Caki2 (cell line): ENCODE measurements at regions not wholly inside any gene's neighbourhood (a gene's known extent, or its start where the extent isn't known, plus 50 kb on each side); places are given as distances from the start of the nearest gene placed in this dataset.

Experiments
- DNase-seq: peaks from one replicate; pipeline ENCODE4 v3.0.0-alpha.2; 2015; ENCODE audit warnings: low read depth
- in situ Hi-C: cut with HindIII; loops from 2 replicates; pipeline ENCODE4 v1.10.0; 2016; ENCODE audit warnings: low sequenced_read_pairs, low pct_unique_long_range_greater_than_20kb, mixed read lengths

GRCh38 chr7:25979605-25980004 is 172.4 kb upstream of the NFE2L3 start:
- in situ Hi-C loops = no loop called here
- no peak for DNase-seq

- in situ Hi-C loops = no loop called here
- DNase-seq = no peak
Observed at GRCh38 chr7:25982684-25983083, 169.3 kb upstream of the NFE2L3 start.

GRCh38 chr7:25985196-25985595 is 166.8 kb upstream of the NFE2L3 start:
- no peak for DNase-seq
- in situ Hi-C loops = no loop called here

- no peak for DNase-seq
- in situ Hi-C loops = no loop called here
Observed at GRCh38 chr7:25988640-25989039, 163.4 kb upstream of the NFE2L3 start.

- in situ Hi-C loops = no loop called here
- DNase-seq = no peak
Observed at GRCh38 chr7:25989140-25989705, 162.8 kb upstream of the NFE2L3 start.

GRCh38 chr7:25994433-25994994 is 157.5 kb upstream of the NFE2L3 start:
- no peak for DNase-seq
- in situ Hi-C loops = no loop called here

- DNase-seq = no peak
- in situ Hi-C loops = no loop called here
Observed at GRCh38 chr7:25995216-25995615, 156.8 kb upstream of the NFE2L3 start.

GRCh38 chr7:25996006-25996408 is 156.0 kb upstream of the NFE2L3 start:
- in situ Hi-C loops = no loop called here
- DNase-seq = no peak

- no peak for DNase-seq
- in situ Hi-C loops = no loop called here
Observed at GRCh38 chr7:25998499-25998898, 153.5 kb upstream of the NFE2L3 start.

GRCh38 chr7:26000841-26001240 is 151.2 kb upstream of the NFE2L3 start:
- no peak for DNase-seq
- in situ Hi-C loops = no loop called here

GRCh38 chr7:26001662-26002244 is 150.2 kb upstream of the NFE2L3 start:
- in situ Hi-C loops = no loop called here
- no peak for DNase-seq

GRCh38 chr7:26005683-26006410 is 146.2 kb upstream of the NFE2L3 start:
- no peak for DNase-seq
- in situ Hi-C loops = no loop called here

GRCh38 chr7:26006426-26006825 is 145.6 kb upstream of the NFE2L3 start:
- no peak for DNase-seq
- in situ Hi-C loops = no loop called here

- in situ Hi-C loops = no loop called here
- DNase-seq = no peak
Observed at GRCh38 chr7:26007510-26007909, 144.5 kb upstream of the NFE2L3 start.

GRCh38 chr7:26008428-26008827 is 143.6 kb upstream of the NFE2L3 start:
- DNase-seq = no peak
- in situ Hi-C loops = no loop called here

GRCh38 chr7:26011039-26011696 is 140.8 kb upstream of the NFE2L3 start:
- in situ Hi-C loops = no loop called here
- no peak for DNase-seq

GRCh38 chr7:26013551-26014083 is 138.4 kb upstream of the NFE2L3 start:
- in situ Hi-C loops = no loop called here
- peak; percentile 70 for DNase-seq

GRCh38 chr7:26022982-26023381 is 129.0 kb upstream of the NFE2L3 start:
- in situ Hi-C loops = no loop called here
- no peak for DNase-seq

- no peak for DNase-seq
- in situ Hi-C loops = no loop called here
Observed at GRCh38 chr7:26029911-26030310, 122.1 kb upstream of the NFE2L3 start.
